HUES6 (cell line): ENCODE measurements at regions not wholly inside any gene's neighbourhood (a gene's known extent, or its start where the extent isn't known, plus 50 kb on each side); places are given as distances from the start of the nearest gene placed in this dataset.

Experiments
- H3K27ac ChIP-seq: 2 replicates; pipeline ENCODE4 v1.7.0; 2013; ENCODE audit warnings: low read depth, mild to moderate bottlenecking, low read length, inconsistent platforms
- H3K27me3 ChIP-seq: 2 replicates; pipeline ENCODE4 v1.6.1; 2013; ENCODE audit warnings: low read length; ENCODE audit not compliant: control insufficient read depth, insufficient read depth
- H3K36me3 ChIP-seq: 2 replicates; pipeline ENCODE4 v1.6.1; 2013; ENCODE audit warnings: low read length; ENCODE audit not compliant: control insufficient read depth, insufficient read depth
- H3K4me1 ChIP-seq: 2 replicates; pipeline ENCODE4 v1.6.1; 2013; ENCODE audit warnings: low read length; ENCODE audit not compliant: control insufficient read depth, insufficient read depth
- H3K4me3 ChIP-seq: 2 replicates; pipeline ENCODE4 v1.5.1; 2013; ENCODE audit warnings: low read depth, low read length
- H3K9ac ChIP-seq: one replicate; pipeline ENCODE4 v1.6.1; 2013; ENCODE audit warnings: mild to moderate bottlenecking, low read length
- H3K9me3 ChIP-seq: 2 replicates; pipeline ENCODE4 v1.6.1; 2013; ENCODE audit warnings: low read depth, low read length; ENCODE audit not compliant: control insufficient read depth, insufficient read depth

DNA sequence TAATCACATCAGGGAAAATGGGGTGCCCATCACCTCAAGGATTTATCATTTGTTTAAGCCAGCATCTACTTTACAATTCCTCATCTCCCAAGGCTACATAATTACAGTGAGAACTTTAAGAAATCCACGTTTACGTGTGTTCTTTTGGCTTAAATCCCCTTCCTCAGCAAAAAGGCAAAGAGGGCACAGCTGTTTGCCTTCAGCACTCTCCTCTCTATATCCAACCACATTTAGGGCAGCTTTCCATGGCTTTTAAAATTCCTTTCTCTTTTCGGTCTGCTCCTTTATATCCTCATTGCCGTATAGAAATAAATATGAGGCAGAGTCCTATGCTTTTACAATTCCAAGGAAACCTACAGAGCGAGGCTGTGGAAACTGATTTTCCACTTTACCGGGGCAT, 175.9 kb downstream of the EMP1 start:
- Histone ChIP-seq H3K27ac (no peak overlapping the region), H3K4me1 (no peaks in the 10 kb centered on the region; the same call in none of the 2 replicates), H3K4me3 (no peak overlapping the region), H3K9me3 (peaks cover 5% of the 10 kb centered on the region), H3K36me3 (no peaks in the 10 kb centered on the region), H3K27me3 (no peaks in the 10 kb centered on the region), H3K9ac (no peak overlapping the region)

DNA sequence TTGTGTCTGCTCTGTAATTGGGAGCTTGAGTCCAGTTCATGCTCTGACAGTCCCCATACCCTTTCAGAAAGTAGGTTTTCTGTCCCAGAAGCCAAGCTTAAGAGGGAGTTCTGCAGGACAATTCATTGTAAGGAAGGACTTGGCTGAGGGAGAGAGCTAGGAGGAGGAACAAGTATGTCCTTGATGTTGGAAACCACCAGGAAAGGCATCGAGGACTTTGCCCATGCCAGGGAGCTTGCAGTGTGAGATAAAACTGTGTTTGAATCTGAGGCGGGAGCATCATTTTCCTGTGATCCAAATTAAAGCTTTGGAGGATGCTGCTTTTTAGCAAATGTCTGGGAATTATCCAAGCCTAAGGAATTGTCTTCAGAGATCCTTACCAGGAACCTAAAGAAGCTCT, 175.3 kb downstream of the EMP1 start:
- Histone ChIP-seq H3K4me1 (no peaks in the 10 kb centered on the region; the same call in none of the 2 replicates), H3K9me3 (no peaks in the 10 kb centered on the region; the same call in 1 of the 2 replicates), H3K4me3 (no peak overlapping the region), H3K27ac (no peak overlapping the region), H3K36me3 (no peaks in the 10 kb centered on the region), H3K27me3 (no peaks in the 10 kb centered on the region), H3K9ac (no peak overlapping the region)

- no peaks in the 10 kb centered on the region for H3K36me3 ChIP-seq
- no peaks in the 10 kb centered on the region; the same call in 1 of the 2 replicates for H3K4me1 ChIP-seq
- no peak overlapping the region for H3K27ac ChIP-seq
- no peak overlapping the region for H3K9ac ChIP-seq
- H3K9me3 ChIP-seq: no peaks in the 10 kb centered on the region
- no peaks in the 10 kb centered on the region for H3K27me3 ChIP-seq
- no peak overlapping the region for H3K4me3 ChIP-seq
These were observed 174.8 kb downstream of the EMP1 start for GRCh38 chr12:13371367-13371766.

- H3K4me3 ChIP-seq: no peak overlapping the region
- no peak overlapping the region for H3K27ac ChIP-seq
- H3K9me3 ChIP-seq: 0 out of 2 replicates have a peak, but pooled peaks cover 2% of the 10 kb centered on the region
- H3K4me1 ChIP-seq: no peaks in the 10 kb centered on the region; the same call in 1 of the 2 replicates
- no peak overlapping the region for H3K9ac ChIP-seq
- H3K27me3 ChIP-seq: no peaks in the 10 kb centered on the region
- no peaks in the 10 kb centered on the region for H3K36me3 ChIP-seq
These were observed 173.0 kb downstream of the EMP1 start for GRCh38 chr12:13369474-13370056.

DNA sequence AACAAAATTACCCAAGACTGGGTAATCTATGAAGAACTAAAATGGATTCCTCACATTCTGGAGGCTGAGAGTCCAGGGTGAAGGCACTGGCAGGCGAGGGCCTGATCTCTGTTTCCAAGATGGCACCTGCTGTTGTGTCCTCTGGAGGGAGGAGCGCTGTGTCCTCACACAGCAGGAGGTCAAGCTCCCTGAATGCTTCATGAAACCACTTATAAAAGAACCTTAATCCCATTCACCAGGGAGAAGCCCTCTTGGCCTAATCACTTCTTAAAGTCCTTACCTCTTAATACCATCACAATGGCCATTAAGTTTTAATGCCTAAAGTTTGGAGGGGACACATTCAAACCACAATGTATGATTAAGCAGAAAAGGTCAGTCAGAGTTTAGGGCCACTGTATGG, 172.4 kb downstream of the EMP1 start:
- H3K9me3 ChIP-seq: 0 out of 2 replicates have a peak, but pooled peaks cover 2% of the 10 kb centered on the region
- H3K4me3 ChIP-seq: no peak overlapping the region
- no peaks in the 10 kb centered on the region for H3K27me3 ChIP-seq
- H3K36me3 ChIP-seq: no peaks in the 10 kb centered on the region
- no peak overlapping the region for H3K9ac ChIP-seq
- no peaks in the 10 kb centered on the region; the same call in 1 of the 2 replicates for H3K4me1 ChIP-seq
- H3K27ac ChIP-seq: no peak overlapping the region

DNA sequence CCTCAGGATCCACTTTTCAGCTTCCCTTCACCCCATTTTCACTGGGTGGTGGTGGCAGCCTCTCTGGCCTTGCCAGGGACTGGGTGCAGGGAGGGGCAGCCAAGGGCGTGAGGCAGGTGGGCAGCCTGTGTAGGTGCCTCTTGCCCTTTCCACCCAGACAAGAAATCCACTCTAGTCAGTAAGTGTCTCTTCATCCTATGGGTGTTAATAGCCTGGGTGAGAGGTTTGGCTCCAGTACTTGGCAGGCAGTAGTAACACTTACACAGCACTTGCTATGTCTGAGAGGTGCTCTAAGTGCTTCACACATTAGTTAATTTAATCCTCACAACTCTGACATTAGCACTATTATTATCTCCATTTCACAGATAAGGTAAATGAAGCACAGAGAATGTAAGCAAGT, 171.9 kb downstream of the EMP1 start:
- Histone ChIP-seq H3K27ac (no peak overlapping the region), H3K4me1 (no peaks in the 10 kb centered on the region; the same call in 1 of the 2 replicates), H3K4me3 (no peak overlapping the region), H3K9ac (no peak overlapping the region), H3K27me3 (no peaks in the 10 kb centered on the region), H3K9me3 (0 out of 2 replicates have a peak, but pooled peaks cover 2% of the 10 kb centered on the region), H3K36me3 (no peaks in the 10 kb centered on the region)

DNA sequence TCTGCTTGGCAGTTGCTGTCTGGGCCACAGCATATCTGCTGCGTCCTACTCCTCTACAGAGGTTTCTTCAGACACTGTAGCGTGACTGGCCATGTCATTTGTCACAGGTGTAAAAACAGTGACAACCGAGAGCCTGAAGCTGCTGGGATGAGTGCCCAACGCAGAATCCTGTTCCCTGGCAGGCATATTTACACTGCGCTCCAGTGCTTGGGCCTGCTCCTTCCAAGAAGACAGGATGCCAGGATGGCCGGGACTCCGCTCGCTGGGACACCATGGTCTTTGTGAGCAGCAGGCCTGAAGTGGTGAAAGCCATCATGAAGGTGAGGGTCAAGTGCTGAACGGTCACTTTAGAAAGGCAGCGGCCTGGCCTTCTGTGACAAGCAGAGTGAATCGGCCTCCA, 171.4 kb downstream of the EMP1 start:
- no peaks in the 10 kb centered on the region for H3K36me3 ChIP-seq
- no peak overlapping the region for H3K9ac ChIP-seq
- 0 out of 2 replicates have a peak, but pooled peaks cover 2% of the 10 kb centered on the region for H3K9me3 ChIP-seq
- no peaks in the 10 kb centered on the region; the same call in 1 of the 2 replicates for H3K4me1 ChIP-seq
- H3K27me3 ChIP-seq: no peaks in the 10 kb centered on the region
- no peak overlapping the region for H3K4me3 ChIP-seq
- H3K27ac ChIP-seq: no peak overlapping the region

GRCh38 chr12:13365748-13366366, 169.3 kb downstream of the EMP1 start:
- H3K27ac ChIP-seq: no peak overlapping the region
- H3K4me3 ChIP-seq: no peak overlapping the region
- H3K9me3 ChIP-seq: 0 out of 2 replicates have a peak, but pooled peaks cover 2% of the 10 kb centered on the region
- H3K27me3 ChIP-seq: no peaks in the 10 kb centered on the region
- peaks cover 2% of the 10 kb centered on the region; the same call in 1 of the 2 replicates for H3K4me1 ChIP-seq
- no peak overlapping the region for H3K9ac ChIP-seq
- no peaks in the 10 kb centered on the region for H3K36me3 ChIP-seq

GRCh38 chr12:13362260-13362841, 165.8 kb downstream of the EMP1 start:
- H3K4me3 ChIP-seq: no peak overlapping the region
- H3K27me3 ChIP-seq: no peaks in the 10 kb centered on the region
- H3K9me3 ChIP-seq: 0 out of 2 replicates have a peak, but pooled peaks cover 2% of the 10 kb centered on the region
- no peaks in the 10 kb centered on the region for H3K36me3 ChIP-seq
- H3K9ac ChIP-seq: no peak overlapping the region
- no peak overlapping the region for H3K27ac ChIP-seq
- 0 out of 2 replicates have a peak, but pooled peaks cover 2% of the 10 kb centered on the region for H3K4me1 ChIP-seq

- 0 out of 2 replicates have a peak, but pooled peaks cover 2% of the 10 kb centered on the region for H3K4me1 ChIP-seq
- no peak overlapping the region for H3K27ac ChIP-seq
- no peak overlapping the region for H3K4me3 ChIP-seq
- no peaks in the 10 kb centered on the region for H3K27me3 ChIP-seq
- no peaks in the 10 kb centered on the region for H3K36me3 ChIP-seq
- no peaks in the 10 kb centered on the region for H3K9me3 ChIP-seq
- no peak overlapping the region for H3K9ac ChIP-seq
These were observed 163.1 kb downstream of the EMP1 start for GRCh38 chr12:13359636-13360035.

DNA sequence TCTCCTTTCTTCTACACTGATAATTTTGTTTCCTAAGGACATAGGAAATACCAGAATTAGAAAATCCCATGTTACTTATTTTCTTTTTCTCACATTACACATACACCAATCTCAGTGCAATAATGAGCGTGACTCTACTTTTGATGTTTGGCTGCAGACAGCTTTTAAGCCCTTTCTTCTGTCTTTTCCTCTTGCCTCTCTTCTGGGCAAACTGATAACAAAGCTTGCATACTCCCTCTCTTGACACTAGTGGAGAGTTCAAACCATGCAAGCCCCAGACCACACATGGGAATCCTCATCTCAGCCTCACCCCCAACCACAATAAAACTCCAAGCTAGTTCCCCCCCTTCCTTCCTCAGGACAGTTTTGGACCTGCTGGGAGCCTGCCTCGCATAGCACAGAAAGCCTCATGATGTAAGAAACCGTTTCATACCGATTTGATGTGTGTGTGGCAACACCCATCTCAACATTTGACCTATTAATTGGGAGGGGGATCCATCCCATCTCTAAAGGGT, 161.9 kb downstream of the EMP1 start:
- Histone ChIP-seq H3K27me3 (no peaks in the 10 kb centered on the region), H3K36me3 (no peaks in the 10 kb centered on the region), H3K27ac (no peak overlapping the region), H3K4me3 (no peak overlapping the region), H3K9ac (no peak overlapping the region), H3K4me1 (0 out of 2 replicates have a peak, but pooled peaks cover 2% of the 10 kb centered on the region), H3K9me3 (no peaks in the 10 kb centered on the region)
